Upper lobe of right lung (tissue), 1 donor: ENCODE measurements at regions not wholly inside any gene's neighbourhood (a gene's known extent, or its start where the extent isn't known, plus 50 kb on each side); places are given as distances from the start of the nearest gene placed in this dataset.
"Not testable (repeated sequence)": the region's sequence is repeated elsewhere in the genome, so short reads cannot be mapped to it uniquely, and the experiment has no call there.

Source experiments
- ATAC-seq: fragments of 200-7000 bp; cut with Tn5 transposase; one replicate; pipeline ENCODE4 v1.9.1; 2020; ENCODE audit warnings: mild to moderate bottlenecking, moderate library complexity
- DNase-seq: peaks from one replicate; pipeline ENCODE4 v3.0.0-alpha.2; 2020
- H3K27ac ChIP-seq: fragments of 200-600 bp; one replicate; pipeline ENCODE4 v1.8.0; 2022
- H3K27me3 ChIP-seq: fragments of 200-600 bp; one replicate; pipeline ENCODE4 v1.8.0; 2022; ENCODE audit warnings: mild to moderate bottlenecking
- H3K36me3 ChIP-seq: fragments of 200-600 bp; one replicate; pipeline ENCODE4 v1.8.0; 2022
- H3K4me1 ChIP-seq: fragments of 200-600 bp; one replicate; pipeline ENCODE4 v1.8.0; 2022
- H3K4me3 ChIP-seq: fragments of 200-600 bp; one replicate; pipeline ENCODE4 v1.8.0; 2022; ENCODE audit warnings: mild to moderate bottlenecking
- H3K9me3 ChIP-seq: fragments of 200-600 bp; one replicate; pipeline ENCODE4 v1.8.0; 2022
- intact Hi-C: fragments of 100-400 bp; cut with DNase I; formaldehyde crosslinking; loops from one replicate; pipeline ENCODE4 v1.11.0; 2022
- TF ChIP-seq, protein P1 (sequence below): fragments of 200-600 bp; IDR thresholded peaks from one replicate; pipeline ENCODE4 v1.8.0; 2022; ENCODE audit warnings: antibody characterized with exemption
- donor health status: DM: no; HTN: yes; CAD: no; lungs with severe emphysema.

DNA sequence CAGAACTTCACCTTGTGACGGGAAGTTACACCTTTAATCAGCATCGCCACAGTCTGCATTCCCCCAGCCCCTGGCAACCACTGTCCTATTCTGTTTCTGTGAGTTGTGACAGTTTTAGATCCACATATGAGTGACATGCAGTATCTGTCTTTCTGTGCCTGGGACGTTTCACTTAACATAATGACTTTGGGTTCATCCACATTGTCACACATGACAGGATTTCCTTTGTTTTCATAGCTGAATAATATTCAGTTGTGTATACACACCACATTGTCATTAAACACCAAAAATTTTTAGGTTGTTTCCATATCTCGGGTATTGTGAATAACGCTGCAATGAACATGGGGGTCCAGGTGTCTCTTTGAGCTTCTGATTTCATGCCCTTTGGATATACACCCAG, 62.6 kb upstream of the BDH1 start:
- H3K4me3 ChIP-seq, H3K9me3 ChIP-seq, H3K4me1 ChIP-seq, H3K27ac ChIP-seq, DNase-seq, intact Hi-C loops, H3K27me3 ChIP-seq, ATAC-seq: not testable (repeated sequence)
- peaks cover 79% of the 10 kb centered on the region for H3K36me3 ChIP-seq

DNA sequence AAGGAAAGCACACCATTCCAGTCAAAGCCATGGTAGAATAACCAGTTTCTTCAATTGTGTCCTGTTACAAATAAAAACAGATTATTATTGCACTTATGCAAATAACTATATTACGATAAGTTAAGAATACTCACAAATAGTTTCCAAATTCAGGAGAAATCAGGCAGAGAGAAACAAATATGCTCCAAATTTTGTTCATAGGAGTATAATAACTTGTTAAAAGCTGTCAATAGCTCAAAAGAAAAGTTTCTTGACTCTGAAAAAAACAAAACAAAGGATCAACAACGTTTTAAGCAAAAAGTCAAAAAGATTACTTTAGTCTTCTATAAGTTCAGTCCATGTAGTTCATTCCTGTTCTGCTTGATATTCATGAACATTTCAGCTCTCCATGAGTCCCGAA, 59.7 kb upstream of the BDH1 start:
- intact Hi-C loops: no loop called here
- H3K4me3 ChIP-seq: no peak overlapping the region
- TF ChIP-seq, protein P1, sequence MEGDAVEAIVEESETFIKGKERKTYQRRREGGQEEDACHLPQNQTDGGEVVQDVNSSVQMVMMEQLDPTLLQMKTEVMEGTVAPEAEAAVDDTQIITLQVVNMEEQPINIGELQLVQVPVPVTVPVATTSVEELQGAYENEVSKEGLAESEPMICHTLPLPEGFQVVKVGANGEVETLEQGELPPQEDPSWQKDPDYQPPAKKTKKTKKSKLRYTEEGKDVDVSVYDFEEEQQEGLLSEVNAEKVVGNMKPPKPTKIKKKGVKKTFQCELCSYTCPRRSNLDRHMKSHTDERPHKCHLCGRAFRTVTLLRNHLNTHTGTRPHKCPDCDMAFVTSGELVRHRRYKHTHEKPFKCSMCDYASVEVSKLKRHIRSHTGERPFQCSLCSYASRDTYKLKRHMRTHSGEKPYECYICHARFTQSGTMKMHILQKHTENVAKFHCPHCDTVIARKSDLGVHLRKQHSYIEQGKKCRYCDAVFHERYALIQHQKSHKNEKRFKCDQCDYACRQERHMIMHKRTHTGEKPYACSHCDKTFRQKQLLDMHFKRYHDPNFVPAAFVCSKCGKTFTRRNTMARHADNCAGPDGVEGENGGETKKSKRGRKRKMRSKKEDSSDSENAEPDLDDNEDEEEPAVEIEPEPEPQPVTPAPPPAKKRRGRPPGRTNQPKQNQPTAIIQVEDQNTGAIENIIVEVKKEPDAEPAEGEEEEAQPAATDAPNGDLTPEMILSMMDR: no peak
- no peak overlapping the region for H3K27ac ChIP-seq
- DNase-seq (no peak), ATAC-seq (no peak)
- H3K36me3 ChIP-seq: peaks cover 96% of the 10 kb centered on the region
- H3K4me1 ChIP-seq: no peaks in the 10 kb centered on the region
- no peaks in the 10 kb centered on the region for H3K27me3 ChIP-seq
- peaks cover 6% of the 10 kb centered on the region for H3K9me3 ChIP-seq

DNA sequence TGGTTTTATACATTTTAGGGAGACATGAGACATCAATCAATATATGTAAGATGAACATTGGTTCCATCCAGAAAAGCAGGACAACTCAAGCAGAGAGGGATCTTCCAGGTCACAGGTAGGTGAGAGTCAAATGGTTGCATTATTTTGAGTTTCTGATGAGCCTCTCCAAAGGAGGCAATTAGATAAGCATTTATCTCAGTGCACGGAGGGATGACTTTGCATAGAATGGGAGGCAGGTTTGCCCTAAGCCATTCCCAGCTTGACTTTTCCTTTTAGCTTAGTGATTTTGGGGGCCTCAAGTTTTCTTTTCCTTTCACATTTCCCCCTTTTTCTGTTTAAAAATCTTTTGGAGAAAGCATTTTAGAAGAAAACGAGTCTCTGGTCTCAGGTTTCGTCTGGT, 58.4 kb upstream of the BDH1 start:
- H3K4me1 ChIP-seq, H3K9me3 ChIP-seq, ATAC-seq, DNase-seq, H3K27ac ChIP-seq, H3K4me3 ChIP-seq, intact Hi-C loops, H3K27me3 ChIP-seq: not testable (repeated sequence)
- peaks cover 85% of the 10 kb centered on the region for H3K36me3 ChIP-seq

DNA sequence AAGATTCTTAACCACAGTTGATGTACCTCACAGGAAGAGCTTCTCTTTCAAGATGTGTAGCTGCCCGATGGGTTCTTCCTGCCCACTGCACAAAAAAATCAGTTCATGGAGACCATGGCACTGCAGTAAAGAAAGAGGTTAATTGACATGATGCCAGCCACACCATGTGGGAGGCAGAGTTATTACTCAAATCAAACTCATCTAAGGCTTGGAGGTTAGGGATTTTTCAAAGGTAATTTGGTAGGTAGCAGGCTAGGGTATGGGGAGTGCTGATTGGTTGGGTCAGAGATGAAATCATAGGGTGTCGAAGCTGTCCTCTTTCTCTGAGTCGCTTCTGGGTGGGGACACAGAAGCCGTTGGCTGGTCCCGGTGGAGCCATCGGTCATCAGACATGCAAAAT, 57.4 kb upstream of the BDH1 start:
- TF ChIP-seq, protein P1: no peak
- Histone ChIP-seq H3K4me1 (no peaks in the 10 kb centered on the region), H3K4me3 (no peak overlapping the region), H3K36me3 (peaks cover 86% of the 10 kb centered on the region), H3K27me3 (no peaks in the 10 kb centered on the region), H3K9me3 (peaks cover 6% of the 10 kb centered on the region), H3K27ac (no peak overlapping the region)
- ATAC-seq (no peak), DNase-seq (no peak)
- intact Hi-C loops: no loop called here

DNA sequence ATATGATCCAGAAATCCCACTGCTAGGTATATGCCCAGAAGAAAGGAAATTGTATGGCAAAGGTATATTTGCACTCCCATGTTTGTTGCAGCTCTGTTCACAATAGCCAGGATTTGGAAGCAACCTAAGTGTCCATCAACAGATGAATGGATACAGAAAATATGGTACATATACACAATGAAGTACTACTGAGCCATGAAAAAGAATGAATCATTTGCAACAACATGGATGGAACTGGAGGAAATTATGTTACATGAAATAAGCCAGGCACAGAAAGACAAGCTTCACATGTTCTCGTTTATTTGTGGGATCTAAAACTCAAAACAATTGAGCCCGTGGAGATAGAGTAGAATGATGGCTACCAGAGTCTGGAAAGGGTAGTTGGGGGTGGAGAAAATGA, 55.5 kb upstream of the BDH1 start:
- Histone ChIP-seq H3K9me3 (peaks cover 6% of the 10 kb centered on the region), H3K36me3 (peaks cover 88% of the 10 kb centered on the region), H3K27ac (no peak overlapping the region), H3K27me3 (no peaks in the 10 kb centered on the region), H3K4me1 (no peaks in the 10 kb centered on the region), H3K4me3 (no peak overlapping the region)
- TF ChIP-seq, protein P1: no peak
- intact Hi-C loops: no loop called here
- no peak for ATAC-seq
- DNase-seq: no peak

DNA sequence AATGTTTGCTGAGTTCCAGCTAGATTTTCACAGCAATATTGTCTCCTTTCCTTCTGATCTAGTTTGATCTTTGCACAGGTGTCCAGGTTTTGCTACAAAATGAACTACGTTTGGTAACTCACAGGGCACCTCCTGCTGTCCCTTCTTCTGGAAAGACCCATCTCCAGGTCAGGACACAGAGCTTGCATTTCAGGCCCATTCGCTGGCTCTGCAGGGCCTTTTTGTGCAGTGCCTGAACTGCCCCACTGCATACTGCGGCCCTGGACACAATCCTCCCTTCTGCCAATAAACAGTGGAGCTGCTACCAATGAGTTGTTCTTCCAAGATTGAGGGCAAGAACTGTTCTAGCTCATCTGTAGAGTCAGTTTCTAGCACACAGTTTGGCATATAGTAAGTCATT, 50.7 kb upstream of the BDH1 start:
- Histone ChIP-seq H3K36me3 (peaks cover 49% of the 10 kb centered on the region), H3K27ac (no peak overlapping the region), H3K27me3 (no peaks in the 10 kb centered on the region), H3K9me3 (no peaks in the 10 kb centered on the region), H3K4me3 (no peak overlapping the region), H3K4me1 (no peaks in the 10 kb centered on the region)
- no peak for DNase-seq
- no peak for ATAC-seq
- TF ChIP-seq, protein P1: no peak
- intact Hi-C loops: no loop called here
